GM12892 (cell line): ENCODE measurements at regions not wholly inside any gene's neighbourhood (a gene's known extent, or its start where the extent isn't known, plus 50 kb on each side); places are given as distances from the start of the nearest gene placed in this dataset.

Source experiments
- DNase-seq: peaks from one replicate; pipeline ENCODE4 v3.0.0; 2011; ENCODE audit not compliant: insufficient read length
- FAIRE-seq: peaks from 2 replicates; lab custom pipeline; 2011; peaks lifted over from hg19 to GRCh38; lab: Jason Lieb, UNC
- POLR2A ChIP-seq: IDR thresholded peaks from 2 replicates; pipeline ENCODE4 v1.6.1; 2011; ENCODE audit warnings: low read depth, low read length, control low read depth
- POLR2AphosphoS5 ChIP-seq: IDR thresholded peaks from 2 replicates; pipeline ENCODE4 v1.6.1; 2011; ENCODE audit warnings: low read depth, low read length, control low read depth
- TAF1 ChIP-seq: IDR thresholded peaks from 2 replicates; pipeline ENCODE4 v1.6.1; 2011; ENCODE audit warnings: low read depth, mild to moderate bottlenecking, control low read depth, low read length, borderline replicate concordance

- FAIRE-seq (no peak), DNase-seq (no peak)
- TF ChIP-seq POLR2AphosphoS5 (no peak), POLR2A (no peak), TAF1 (no peak)
Measured at GRCh38 chr19:28420811-28421550, 792.0 kb downstream of the UQCRFS1 start.

- no peak for DNase-seq
- no peak for TF ChIP-seq POLR2A
- no peak for FAIRE-seq
Measured at GRCh38 chr19:28419312-28419711, 793.6 kb downstream of the UQCRFS1 start.

- DNase-seq (no peak), FAIRE-seq (no peak)
- TF ChIP-seq POLR2AphosphoS5 (no peak), TAF1 (no peak), POLR2A (no peak)
Measured at GRCh38 chr19:28417361-28417760, 795.6 kb downstream of the UQCRFS1 start.

GRCh38 chr19:28416245-28416644 lies 796.7 kb downstream of the UQCRFS1 start:
- no peak for TF ChIP-seq POLR2AphosphoS5
- DNase-seq (no peak), FAIRE-seq (no peak)

- TF ChIP-seq POLR2A (no peak), TAF1 (no peak), POLR2AphosphoS5 (no peak)
- no peak for FAIRE-seq
Measured at GRCh38 chr19:28414748-28415147, 798.2 kb downstream of the UQCRFS1 start.

GRCh38 chr19:28409859-28410258 lies 803.1 kb downstream of the UQCRFS1 start:
- FAIRE-seq (no peak), DNase-seq (no peak)
- TF ChIP-seq POLR2AphosphoS5 (no peak), TAF1 (no peak)

More at GRCh38 chr19:28414748-28415147, 798.2 kb downstream of the UQCRFS1 start:
- no peak for DNase-seq

- no peak for DNase-seq
- TF ChIP-seq TAF1 (no peak), POLR2A (no peak), POLR2AphosphoS5 (no peak)
- no peak for FAIRE-seq
Measured at GRCh38 chr19:28406966-28407365, 806.0 kb downstream of the UQCRFS1 start.

GRCh38 chr19:28405346-28405742 lies 807.6 kb downstream of the UQCRFS1 start:
- no peak for TF ChIP-seq POLR2AphosphoS5
- TF ChIP-seq TAF1, result no peak
- no peak for TF ChIP-seq POLR2A
- FAIRE-seq (no peak), DNase-seq (no peak)

GRCh38 chr19:28404472-28404871 lies 808.5 kb downstream of the UQCRFS1 start:
- no peak for TF ChIP-seq POLR2A
- no peak for TF ChIP-seq POLR2AphosphoS5
- TF ChIP-seq TAF1, result no peak
- no peak for DNase-seq
- FAIRE-seq, result no peak

- FAIRE-seq (no peak), DNase-seq (no peak)
- no peak for TF ChIP-seq TAF1
- TF ChIP-seq POLR2A, result no peak
- no peak for TF ChIP-seq POLR2AphosphoS5
Measured at GRCh38 chr19:28403690-28404089, 809.3 kb downstream of the UQCRFS1 start.

- FAIRE-seq (no peak), DNase-seq (no peak)
- TF ChIP-seq POLR2AphosphoS5 (no peak), TAF1 (no peak), POLR2A (no peak)
Measured at GRCh38 chr19:28402701-28403290, 810.2 kb downstream of the UQCRFS1 start.

- no peak for FAIRE-seq
- no peak for DNase-seq
- TF ChIP-seq TAF1 (no peak), POLR2A (no peak), POLR2AphosphoS5 (no peak)
Measured at GRCh38 chr19:28401739-28402424, 811.1 kb downstream of the UQCRFS1 start.
